GM19238 (cell line): ENCODE measurements at regions not wholly inside any gene's neighbourhood (a gene's known extent, or its start where the extent isn't known, plus 50 kb on each side); places are given as distances from the start of the nearest gene placed in this dataset.

Experiments used
- DNase-seq: peaks from one replicate; pipeline ENCODE4 v3.0.0; 2011; ENCODE audit warnings: low spot score; ENCODE audit not compliant: insufficient read length

DNA sequence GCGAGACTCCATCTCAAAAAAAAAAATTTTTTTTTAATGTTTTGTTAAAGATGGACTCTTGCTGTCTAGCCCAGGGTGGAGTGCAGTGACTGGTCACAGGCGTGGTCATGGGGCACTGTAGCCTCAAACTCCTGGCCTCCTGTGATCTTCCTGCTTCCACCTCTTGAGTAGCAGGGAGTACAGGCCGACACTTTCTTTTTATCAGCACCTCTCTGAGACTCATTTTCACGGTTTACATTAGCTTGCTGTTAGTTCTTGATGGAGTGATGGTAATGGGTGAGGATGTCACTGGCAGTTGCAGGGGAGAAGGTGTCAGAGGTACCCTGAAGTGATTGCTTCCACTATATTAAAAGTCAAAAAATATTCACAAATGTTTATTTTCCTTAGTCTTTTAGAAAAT is 95.3 kb upstream of the MTPN start:
- DNase-seq: no peak

DNA sequence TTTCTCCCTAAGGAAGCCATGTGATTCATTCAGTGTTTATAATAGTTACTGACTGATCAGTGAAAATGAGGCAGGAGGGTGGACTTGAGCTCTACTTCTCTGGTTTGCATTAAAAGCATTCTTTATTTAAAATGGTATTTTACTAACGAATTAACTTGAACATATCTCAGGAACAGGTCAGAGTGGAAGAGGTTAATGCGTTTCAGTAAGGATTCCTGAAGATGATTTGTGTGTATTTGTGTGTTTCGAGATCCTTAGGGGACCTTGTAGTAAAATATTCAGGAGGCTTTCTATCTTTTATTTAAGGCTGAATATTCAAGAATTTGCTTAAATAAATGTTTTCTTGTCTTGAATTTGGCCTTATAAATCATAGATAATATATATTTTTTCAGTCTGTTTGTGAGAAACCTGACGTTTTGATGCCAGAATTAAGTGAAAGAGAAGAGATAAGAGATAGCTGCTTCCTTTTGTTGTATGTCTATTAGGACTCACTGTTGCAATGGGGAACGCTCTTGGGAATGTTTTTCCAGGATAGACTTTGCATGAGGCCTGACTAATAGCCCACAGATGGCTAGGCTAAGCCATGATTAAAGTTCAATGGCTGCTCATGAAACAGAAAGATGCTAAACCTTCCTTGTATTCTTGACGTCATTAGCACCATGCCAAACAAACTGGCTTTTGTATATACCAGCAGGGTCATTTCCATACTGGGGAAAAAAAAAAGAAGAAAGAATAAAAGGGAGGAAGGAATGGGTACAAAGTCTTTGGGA is 93.8 kb upstream of the MTPN start:
- no peak for DNase-seq

DNA sequence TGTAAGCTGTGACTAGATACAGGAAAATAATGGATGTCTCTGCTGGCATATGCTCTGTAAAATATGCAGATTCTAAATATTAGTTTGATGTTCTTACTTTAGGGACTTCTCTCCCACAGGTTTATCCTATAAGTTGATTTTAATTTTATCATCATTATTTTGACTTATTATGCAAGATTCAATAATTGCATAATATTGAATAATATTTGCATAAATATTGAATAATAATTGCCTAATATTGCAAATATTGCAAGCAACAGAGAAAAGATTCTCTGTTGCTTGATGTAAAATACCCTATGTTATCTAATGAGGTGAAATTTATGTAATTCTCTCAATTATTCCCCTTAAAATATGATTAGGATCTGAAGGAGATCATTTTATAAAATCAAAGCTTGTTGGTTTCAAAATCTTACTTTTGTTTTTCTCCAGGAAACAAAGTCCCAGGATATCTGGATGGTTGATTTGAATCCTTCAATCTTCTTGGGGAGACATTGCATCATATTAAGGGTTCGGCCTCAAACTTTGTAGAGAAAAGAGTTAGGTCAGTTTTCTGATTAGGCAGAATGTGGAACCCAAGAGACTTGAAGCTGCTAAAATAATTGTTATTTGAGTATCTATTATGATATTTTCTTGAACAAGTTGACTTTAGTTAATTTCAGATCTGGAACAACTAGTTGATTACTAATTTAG is 92.8 kb upstream of the MTPN start:
- DNase-seq: no peak

DNA sequence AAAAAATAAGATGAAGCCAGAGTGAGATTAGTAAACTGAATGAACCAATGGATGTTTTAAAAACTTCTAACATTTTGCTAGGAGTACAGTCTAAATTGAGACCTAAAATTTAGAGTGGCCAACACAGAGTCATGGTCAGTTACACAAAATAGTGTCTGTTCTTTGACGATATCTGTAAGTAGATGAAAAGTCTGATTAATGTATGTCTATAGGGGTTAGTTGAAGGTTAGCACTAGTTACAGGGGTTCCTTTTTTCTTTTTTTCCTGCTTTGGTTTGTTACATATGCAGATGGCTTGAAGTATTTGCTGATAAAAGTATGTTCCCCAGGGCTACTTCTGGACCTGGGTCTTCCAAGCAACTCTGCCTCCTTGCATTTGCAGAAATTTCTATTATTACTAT is 90.1 kb upstream of the MTPN start:
- no peak for DNase-seq

GRCh38 chr7:136066304-136067143 is 89.4 kb upstream of the MTPN start:
- no peak for DNase-seq

GRCh38 chr7:136064627-136065237 is 87.6 kb upstream of the MTPN start:
- no peak for DNase-seq

DNA sequence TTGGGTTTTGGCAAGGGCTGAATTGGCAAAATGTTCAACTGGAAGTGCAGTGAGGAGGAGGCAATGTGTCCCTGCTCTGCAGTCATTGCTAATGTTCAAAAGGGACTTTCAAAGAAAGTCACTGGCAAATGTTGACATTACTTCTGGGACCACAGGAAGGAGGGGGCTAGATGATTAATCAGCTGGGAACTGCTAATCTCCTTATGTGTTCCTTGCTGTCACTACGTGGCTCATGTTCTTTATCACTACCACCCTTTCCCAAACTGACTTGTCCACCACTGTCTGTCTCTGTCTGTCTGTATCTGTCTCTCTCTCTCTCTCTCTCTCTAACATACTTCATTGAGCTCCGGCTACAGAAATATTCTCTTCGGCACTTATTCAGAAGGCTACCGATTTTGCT is 86.9 kb upstream of the MTPN start:
- DNase-seq: no peak

GRCh38 chr7:136063326-136063666 is 86.1 kb upstream of the MTPN start:
- DNase-seq: no peak

GRCh38 chr7:136062625-136063325 is 85.6 kb upstream of the MTPN start:
- no peak for DNase-seq

DNA sequence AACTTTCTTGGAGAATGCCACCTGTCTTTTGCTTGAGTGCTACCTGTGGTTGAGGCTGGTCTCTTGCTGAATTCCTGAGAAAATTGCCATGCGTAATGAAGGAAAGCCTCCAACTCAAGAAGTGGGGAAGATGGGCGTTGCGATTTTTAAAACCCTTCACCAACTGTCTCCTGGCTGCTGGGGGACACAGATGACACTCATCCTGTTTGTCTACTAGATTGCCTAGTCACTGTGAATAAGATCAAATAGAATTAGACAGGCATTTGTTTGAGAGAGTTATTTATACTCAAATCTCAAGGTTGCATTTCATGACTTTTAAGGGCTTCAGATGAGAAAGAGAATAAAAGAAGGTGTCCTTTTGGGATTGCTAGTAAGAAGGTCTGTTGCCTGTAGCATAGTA is 84.3 kb upstream of the MTPN start:
- DNase-seq: no peak

- DNase-seq: no peak
These were observed 81.4 kb upstream of the MTPN start for GRCh38 chr7:136058546-136058945.

DNA sequence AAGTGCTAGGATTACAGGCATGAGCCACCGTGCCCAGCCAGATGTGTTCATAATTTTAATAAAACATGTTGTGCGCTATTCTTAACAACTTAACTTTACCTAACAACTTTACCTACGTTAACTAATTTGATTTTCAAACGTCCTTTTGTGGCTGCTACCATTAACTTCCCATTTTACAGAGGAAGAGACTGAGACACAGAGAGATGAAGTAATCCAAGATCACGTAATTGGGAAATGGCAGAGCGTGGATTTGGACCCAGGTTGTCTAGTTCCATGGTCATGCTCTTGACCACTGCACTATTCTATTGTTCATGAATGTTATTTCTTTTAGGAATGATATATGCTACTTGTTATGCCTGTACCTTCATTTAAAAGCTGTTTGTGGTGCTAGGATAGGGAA is 80.3 kb upstream of the MTPN start:
- DNase-seq: no peak

GRCh38 chr7:136056651-136057231 is 79.6 kb upstream of the MTPN start:
- no peak for DNase-seq

GRCh38 chr7:136055266-136055665 is 78.1 kb upstream of the MTPN start:
- DNase-seq: no peak

GRCh38 chr7:136053689-136054485 is 76.7 kb upstream of the MTPN start:
- DNase-seq: no peak

GRCh38 chr7:136051203-136051928 is 74.2 kb upstream of the MTPN start:
- no peak for DNase-seq

GRCh38 chr7:136050462-136050847 is 73.3 kb upstream of the MTPN start:
- DNase-seq: no peak

- DNase-seq: no peak
These were observed 72.8 kb upstream of the MTPN start for GRCh38 chr7:136049818-136050461.

DNA sequence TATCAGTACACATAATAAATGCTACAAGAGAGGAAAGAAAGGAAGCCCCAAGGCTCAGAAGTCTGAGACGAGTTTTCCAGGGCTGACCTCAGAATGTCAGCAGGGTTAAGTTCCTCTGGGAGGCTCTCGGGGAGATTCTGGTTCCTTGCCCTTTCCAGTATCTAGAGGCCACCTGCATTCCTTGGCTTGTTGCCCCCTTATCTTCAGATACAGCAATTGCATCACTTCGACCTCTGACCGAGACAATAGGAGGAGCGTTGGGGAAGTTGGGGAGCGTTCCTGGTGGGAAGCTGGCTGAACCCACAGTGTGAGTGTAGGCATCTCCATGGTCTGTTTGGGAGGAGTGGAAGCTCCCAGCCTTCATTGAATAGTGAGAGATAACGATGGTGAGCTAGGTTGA is 72.0 kb upstream of the MTPN start:
- DNase-seq: no peak
